Esophagus muscularis mucosa (tissue), 3 donors: ENCODE measurements at regions not wholly inside any gene's neighbourhood (a gene's known extent, or its start where the extent isn't known, plus 50 kb on each side); places are given as distances from the start of the nearest gene placed in this dataset.

Experiments used
- POLR2A ChIP-seq: fragments of 450-650 bp; IDR thresholded peaks from one replicate; pipeline ENCODE4 v1.6.1; 2017; ENCODE audit warnings: antibody characterized with exemption, moderate library complexity, mild to moderate bottlenecking, low read depth
- POLR2AphosphoS5 ChIP-seq, 2 donors: sonication (generic); formaldehyde crosslinking; IDR thresholded peaks; one replicate each; pipeline ENCODE4 v1.6.1; 2017; ENCODE audit warnings: antibody characterized with exemption in 2 of 2
- TF ChIP-seq, protein P1 (sequence below), 3 experiments: fragments of 200-600 bp in 2 of 3; fragments of 450-650 bp in 1 of 3; sonication (generic) in 2 of 3; IDR thresholded peaks; one replicate each; pipeline ENCODE4 v1.5.1; 2017 to 2019; ENCODE audit warnings: antibody characterized with exemption in 3 of 3, mild to moderate bottlenecking in 2 of 3, moderate library complexity in 1 of 3

GRCh38 chr16:24668481-24669061, 60.9 kb upstream of the TNRC6A start:
- TF ChIP-seq, protein P1, sequence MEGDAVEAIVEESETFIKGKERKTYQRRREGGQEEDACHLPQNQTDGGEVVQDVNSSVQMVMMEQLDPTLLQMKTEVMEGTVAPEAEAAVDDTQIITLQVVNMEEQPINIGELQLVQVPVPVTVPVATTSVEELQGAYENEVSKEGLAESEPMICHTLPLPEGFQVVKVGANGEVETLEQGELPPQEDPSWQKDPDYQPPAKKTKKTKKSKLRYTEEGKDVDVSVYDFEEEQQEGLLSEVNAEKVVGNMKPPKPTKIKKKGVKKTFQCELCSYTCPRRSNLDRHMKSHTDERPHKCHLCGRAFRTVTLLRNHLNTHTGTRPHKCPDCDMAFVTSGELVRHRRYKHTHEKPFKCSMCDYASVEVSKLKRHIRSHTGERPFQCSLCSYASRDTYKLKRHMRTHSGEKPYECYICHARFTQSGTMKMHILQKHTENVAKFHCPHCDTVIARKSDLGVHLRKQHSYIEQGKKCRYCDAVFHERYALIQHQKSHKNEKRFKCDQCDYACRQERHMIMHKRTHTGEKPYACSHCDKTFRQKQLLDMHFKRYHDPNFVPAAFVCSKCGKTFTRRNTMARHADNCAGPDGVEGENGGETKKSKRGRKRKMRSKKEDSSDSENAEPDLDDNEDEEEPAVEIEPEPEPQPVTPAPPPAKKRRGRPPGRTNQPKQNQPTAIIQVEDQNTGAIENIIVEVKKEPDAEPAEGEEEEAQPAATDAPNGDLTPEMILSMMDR (IDR thresholded peaks at IDR 0.05), result no peak
- TF ChIP-seq POLR2A (no peak), POLR2AphosphoS5 (IDR thresholded peaks at IDR 0.05) (peak; percentile 54 to 61)
